ENCODE measurements at regions not wholly inside any gene's neighbourhood (a gene's known extent, or its start where the extent isn't known, plus 50 kb on each side); places are given as distances from the start of the nearest gene placed in this dataset.
"Not testable (repeated sequence)": the region's sequence is repeated elsewhere in the genome, so short reads cannot be mapped to it uniquely, and the experiment has no call there.

DNA sequence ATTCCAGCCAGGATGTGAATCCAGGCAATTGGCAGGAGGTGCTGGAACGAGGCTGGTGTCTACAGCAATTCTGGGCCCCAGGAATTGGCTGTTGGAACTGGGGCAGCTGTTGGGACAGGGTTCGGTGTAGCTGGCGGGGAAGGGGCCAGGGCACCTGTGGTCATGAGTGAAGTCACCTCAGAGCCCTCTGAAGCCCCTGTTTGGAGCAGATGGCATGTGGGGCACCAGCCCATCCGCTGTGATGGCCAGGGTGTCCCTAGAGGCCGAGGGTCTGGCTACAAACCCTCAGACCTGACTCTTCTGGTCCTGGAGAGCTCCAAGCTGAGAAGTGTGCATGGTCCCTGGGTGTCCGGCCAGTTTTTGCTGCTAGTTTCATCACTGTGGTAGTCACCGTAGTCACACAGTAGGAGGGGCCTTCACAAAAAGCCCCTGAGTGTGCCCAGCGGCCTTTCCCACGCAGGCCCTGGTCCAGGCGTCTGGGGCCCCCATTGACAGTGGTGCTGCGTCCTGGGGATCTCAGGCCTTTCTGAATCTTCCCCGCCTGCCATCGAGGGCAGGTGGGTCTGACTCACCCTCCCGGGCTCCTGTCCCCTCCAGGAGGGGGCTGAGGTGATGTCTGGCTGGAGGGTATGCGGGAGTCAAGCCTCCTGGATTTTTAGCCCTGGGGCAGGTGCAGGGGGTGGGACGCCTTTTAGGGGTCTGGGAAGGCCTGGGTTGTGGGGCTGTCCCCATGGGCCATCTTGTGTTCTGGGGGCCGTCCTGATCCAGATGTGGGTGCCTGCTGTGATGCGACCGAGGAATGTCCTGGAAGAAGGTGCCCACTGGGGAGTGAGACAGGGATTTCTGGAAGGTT lies 368.0 kb downstream of the TMEM121 start:
- H3K4me3 ChIP-seq (ENCODE audit: low read depth, low read length): no peak overlapping the region
- no peaks in the 10 kb centered on the region for H3K36me3 ChIP-seq (replicated peaks)
- in situ Hi-C loops (cut with HindIII; ENCODE audit: low pct_ligation_motif_present, low sequenced_read_pairs): no loop called here
- TF ChIP-seq, protein P1, sequence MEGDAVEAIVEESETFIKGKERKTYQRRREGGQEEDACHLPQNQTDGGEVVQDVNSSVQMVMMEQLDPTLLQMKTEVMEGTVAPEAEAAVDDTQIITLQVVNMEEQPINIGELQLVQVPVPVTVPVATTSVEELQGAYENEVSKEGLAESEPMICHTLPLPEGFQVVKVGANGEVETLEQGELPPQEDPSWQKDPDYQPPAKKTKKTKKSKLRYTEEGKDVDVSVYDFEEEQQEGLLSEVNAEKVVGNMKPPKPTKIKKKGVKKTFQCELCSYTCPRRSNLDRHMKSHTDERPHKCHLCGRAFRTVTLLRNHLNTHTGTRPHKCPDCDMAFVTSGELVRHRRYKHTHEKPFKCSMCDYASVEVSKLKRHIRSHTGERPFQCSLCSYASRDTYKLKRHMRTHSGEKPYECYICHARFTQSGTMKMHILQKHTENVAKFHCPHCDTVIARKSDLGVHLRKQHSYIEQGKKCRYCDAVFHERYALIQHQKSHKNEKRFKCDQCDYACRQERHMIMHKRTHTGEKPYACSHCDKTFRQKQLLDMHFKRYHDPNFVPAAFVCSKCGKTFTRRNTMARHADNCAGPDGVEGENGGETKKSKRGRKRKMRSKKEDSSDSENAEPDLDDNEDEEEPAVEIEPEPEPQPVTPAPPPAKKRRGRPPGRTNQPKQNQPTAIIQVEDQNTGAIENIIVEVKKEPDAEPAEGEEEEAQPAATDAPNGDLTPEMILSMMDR (IDR thresholded peaks at IDR 0.05; ENCODE audit: low read depth, low read length, missing control alignments): no peak
- no peak overlapping the region for H3K27ac ChIP-seq
- H3K27me3 ChIP-seq (replicated peaks): no peaks in the 10 kb centered on the region
- DNase-seq: no peak

DNA sequence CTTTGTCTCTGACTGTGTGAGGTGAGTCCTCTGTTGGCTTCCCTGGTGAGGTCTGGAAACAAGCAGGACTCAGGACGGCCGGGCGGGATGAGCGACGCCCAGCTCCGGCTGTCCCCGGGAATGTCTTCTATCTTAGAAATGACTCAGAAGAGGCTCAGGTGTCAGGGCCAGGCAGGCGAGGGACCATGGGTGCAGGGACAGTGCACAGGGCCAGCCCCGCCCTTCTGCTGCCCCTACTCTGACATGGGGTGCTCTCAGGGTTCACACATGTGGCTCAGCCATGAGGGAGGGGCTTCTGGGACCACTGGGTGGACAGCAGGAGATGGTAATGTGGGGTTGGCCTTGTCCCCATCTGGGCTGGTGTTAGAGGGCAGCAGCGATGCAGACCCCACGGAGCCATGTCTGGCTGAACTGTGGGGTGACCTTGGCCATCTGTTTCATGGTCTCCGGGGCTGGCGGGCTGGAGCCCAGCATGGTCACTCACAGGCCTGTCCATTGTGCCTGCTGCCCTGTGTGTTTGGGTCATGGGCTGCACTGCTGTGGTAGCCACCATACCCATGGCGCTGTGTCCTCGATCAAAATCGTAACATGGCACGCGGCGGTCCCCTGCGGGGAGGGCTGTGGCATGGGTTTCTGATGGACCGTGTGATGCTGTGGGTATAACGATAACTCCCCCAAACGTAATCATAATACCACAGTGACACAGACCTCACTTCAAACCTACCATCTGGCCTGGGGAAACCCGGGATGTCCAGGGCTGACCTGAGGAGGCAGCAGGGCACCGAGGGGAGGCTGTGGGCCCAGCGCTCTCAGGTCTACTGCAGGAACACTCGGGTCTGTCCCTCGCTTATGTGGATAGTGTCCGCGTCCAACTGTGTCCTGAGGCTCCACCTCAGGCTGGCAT lies 368.8 kb downstream of the TMEM121 start:
- DNase-seq: no peak
- Histone ChIP-seq H3K27me3 (replicated peaks) (no peaks in the 10 kb centered on the region), H3K36me3 (replicated peaks) (no peaks in the 10 kb centered on the region), H3K27ac (no peak overlapping the region), H3K4me3 (ENCODE audit: low read depth, low read length) (no peak overlapping the region)
- in situ Hi-C loops (cut with HindIII; ENCODE audit: low pct_ligation_motif_present, low sequenced_read_pairs): no loop called here
- TF ChIP-seq, protein P1 (IDR thresholded peaks at IDR 0.05; ENCODE audit: low read depth, low read length, missing control alignments): no peak

DNA sequence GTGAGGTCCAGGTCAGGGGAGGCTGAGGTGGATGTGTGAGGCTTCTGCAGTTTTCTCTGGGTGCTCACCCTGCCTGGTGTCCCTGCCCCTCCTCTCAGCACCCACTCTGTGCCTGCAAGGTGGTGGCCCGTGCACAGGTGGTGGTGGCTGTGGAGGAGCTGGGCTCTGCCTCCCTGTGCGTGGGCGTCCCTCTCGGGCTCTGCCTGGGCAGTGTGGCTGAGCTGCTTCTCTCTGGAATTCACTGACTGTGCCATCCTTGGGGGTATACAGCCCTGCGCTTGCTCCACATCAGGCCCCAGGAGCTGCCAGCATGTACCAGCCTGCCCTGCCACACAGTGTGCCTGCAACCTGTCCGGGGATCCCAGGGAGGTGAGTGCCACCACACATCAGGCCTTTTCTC lies 369.8 kb downstream of the TMEM121 start:
- H3K36me3 ChIP-seq (replicated peaks); DNase-seq; H3K27ac ChIP-seq; H3K4me3 ChIP-seq (ENCODE audit: low read depth, low read length); H3K27me3 ChIP-seq (replicated peaks); in situ Hi-C loops (cut with HindIII; ENCODE audit: low pct_ligation_motif_present, low sequenced_read_pairs): not testable (repeated sequence)

DNA sequence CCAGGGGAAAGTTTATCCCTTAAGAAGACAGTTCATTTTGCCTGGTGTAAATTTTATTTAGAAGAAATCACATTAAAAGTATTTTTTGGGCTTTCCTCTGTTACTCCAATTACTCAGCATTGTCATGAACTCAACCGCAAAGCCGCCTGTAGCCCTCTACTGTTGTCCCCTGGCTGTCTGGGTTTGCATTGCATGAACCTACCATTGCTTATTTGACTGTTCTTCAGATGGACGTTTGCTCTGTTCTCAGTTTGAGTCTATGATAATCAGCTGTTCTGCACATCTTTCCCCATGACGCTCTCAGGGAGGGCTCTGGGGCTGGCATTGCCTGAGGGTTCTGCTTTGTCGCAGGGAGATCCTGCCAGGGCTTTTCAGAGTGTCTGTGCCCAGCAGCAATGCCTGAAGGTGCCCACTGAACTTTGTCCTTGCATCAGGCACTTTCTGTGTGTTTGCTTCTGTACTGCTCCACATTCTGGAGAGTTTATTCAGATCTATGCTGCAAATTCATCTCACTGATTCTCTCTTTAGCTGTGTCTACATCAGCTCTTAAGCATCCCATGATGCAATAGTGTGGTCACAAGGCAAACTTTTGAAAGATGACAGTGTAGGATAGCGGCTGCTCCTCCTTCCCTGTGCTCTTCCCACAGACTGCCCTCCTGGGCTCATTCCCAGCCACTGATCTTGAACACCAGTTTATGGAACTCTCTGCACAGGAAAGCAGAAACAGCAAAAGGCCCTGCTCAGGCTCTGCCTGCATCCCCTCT lies 370.8 kb downstream of the TMEM121 start:
- H3K36me3 ChIP-seq (replicated peaks); H3K27me3 ChIP-seq (replicated peaks); H3K4me3 ChIP-seq (ENCODE audit: low read depth, low read length); in situ Hi-C loops (cut with HindIII; ENCODE audit: low pct_ligation_motif_present, low sequenced_read_pairs); DNase-seq; H3K27ac ChIP-seq: not testable (repeated sequence)

DNA sequence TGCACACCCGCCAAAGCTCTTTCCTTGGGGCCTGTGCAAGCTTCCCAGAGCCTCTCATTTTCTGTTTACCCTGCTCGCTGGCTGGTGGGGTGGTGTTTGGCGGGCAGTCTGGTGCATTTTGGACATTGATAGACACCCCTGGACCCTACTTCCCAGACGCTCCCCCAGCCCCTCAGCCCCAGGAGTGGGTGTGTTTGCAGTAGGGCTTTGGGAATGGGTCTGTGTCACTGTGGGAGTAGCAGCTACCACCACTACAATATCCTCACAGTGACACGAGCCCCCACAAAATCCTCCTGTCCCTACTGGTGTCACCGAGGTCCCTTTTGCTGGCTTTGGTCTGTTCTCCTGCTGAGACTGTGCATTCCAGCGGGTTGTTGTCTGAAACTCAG lies 371.3 kb downstream of the TMEM121 start:
- no peak for DNase-seq
- no peak overlapping the region for H3K27ac ChIP-seq
- TF ChIP-seq, protein P1 (IDR thresholded peaks at IDR 0.05; ENCODE audit: low read depth, low read length, missing control alignments): no peak
- no peak overlapping the region for H3K4me3 ChIP-seq (ENCODE audit: low read depth, low read length)
- in situ Hi-C loops (cut with HindIII; ENCODE audit: low pct_ligation_motif_present, low sequenced_read_pairs): no loop called here
- no peaks in the 10 kb centered on the region for H3K27me3 ChIP-seq (replicated peaks)
- H3K36me3 ChIP-seq (replicated peaks): no peaks in the 10 kb centered on the region

DNA sequence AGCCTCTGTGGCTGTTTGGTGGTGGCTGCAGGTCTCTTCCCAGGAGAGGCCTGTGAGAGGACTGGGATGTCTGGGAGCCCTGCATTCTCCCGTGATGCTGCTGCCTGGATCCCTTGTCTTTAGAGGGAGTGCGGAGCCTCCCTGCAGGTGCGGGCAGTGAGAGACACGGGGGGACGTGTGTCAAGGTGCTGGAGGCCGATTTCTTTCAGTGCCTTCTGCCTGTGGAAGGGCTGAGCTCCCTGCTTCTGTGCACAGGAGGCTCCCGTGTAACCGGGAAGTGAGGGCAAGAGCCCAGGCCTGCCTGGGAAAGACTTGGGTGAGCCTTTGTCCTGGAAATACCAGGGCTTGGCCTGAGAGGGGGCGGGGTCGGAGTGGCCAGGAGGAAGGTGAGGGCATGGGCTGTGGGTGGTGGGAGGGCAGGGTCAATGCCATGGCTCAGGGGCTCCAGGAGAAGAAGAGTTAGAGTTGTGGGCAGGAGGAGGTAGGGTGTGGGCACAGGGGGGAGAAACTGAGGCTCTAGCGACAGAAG lies 372.2 kb downstream of the TMEM121 start:
- Histone ChIP-seq H3K27ac (no peak overlapping the region), H3K27me3 (replicated peaks) (no peaks in the 10 kb centered on the region), H3K36me3 (replicated peaks) (no peaks in the 10 kb centered on the region), H3K4me3 (ENCODE audit: low read depth, low read length) (no peak overlapping the region)
- DNase-seq: no peak
- in situ Hi-C loops (cut with HindIII; ENCODE audit: low pct_ligation_motif_present, low sequenced_read_pairs): no loop called here
- TF ChIP-seq, protein P1 (IDR thresholded peaks at IDR 0.05; ENCODE audit: low read depth, low read length, missing control alignments): no peak

Data from brain microvascular endothelial cell (primary cell).